ENCODE measurements at regions not wholly inside any gene's neighbourhood (a gene's known extent, or its start where the extent isn't known, plus 50 kb on each side); places are given as distances from the start of the nearest gene placed in this dataset.

- no peak for DNase-seq
Measured at GRCh38 chr6:102309700-102310099, 916.2 kb downstream of the GRIK2 start.

- DNase-seq = no peak
Measured at GRCh38 chr6:102300350-102300749, 906.8 kb downstream of the GRIK2 start.

GRCh38 chr6:102298051-102298450 lies 904.5 kb downstream of the GRIK2 start:
- no peak for DNase-seq

All from stimulated activated CD4-positive, alpha-beta T cell treated with anti-CD3 and anti-CD28 coated beads, Interleukin-15, amount 100 ng/mL, for 24 hours (primary cell).